Adrenal gland (tissue), 9 donors: ENCODE measurements at regions not wholly inside any gene's neighbourhood (a gene's known extent, or its start where the extent isn't known, plus 50 kb on each side); places are given as distances from the start of the nearest gene placed in this dataset.

Experiments
- DNase-seq, 7 donors: peaks; one replicate each; pipeline ENCODE4 v3.0.0-alpha.2; 2019 to 2020
- H3K27ac ChIP-seq, 5 donors: fragments of 200-600 bp; sonication (generic) in 4 of 5; 1 replicate in 3 of 5; 2 replicates in 2 of 5; pipeline versions ENCODE4 v1.5.1 to v1.8.0; 2016 to 2020; ENCODE audit warnings: mild to moderate bottlenecking in 1 of 5
- H3K27me3 ChIP-seq: fragments of 200-600 bp; 2 replicates; pipeline ENCODE4 v1.8.0; 2021
- H3K36me3 ChIP-seq, 2 donors: fragments of 200-600 bp; replicated peaks in 1 of 2; 1 replicate in 1 of 2; 2 replicates in 1 of 2; pipeline versions ENCODE4 v1.5.1 to v1.8.0; 2018 to 2022
- H3K4me1 ChIP-seq, 2 donors: fragments of 200-600 bp; replicated peaks in 1 of 2; 1 replicate in 1 of 2; 2 replicates in 1 of 2; pipeline versions ENCODE4 v1.5.1 to v1.8.0; 2018 to 2021
- H3K4me3 ChIP-seq, 4 donors: fragments of 200-600 bp; sonication (generic) in 3 of 4; one replicate each; pipeline ENCODE4 v1.5.1; 2016 to 2018
- H3K9me3 ChIP-seq, 3 donors: fragments of 200-600 bp; sonication (generic) in 1 of 3; replicated peaks in 1 of 3; 1 replicate in 2 of 3; 2 replicates in 1 of 3; pipeline versions ENCODE4 v1.5.1 to v1.8.0; 2016 to 2021
- POLR2A ChIP-seq, 2 donors: fragments of 450-650 bp; IDR thresholded peaks; one replicate each; pipeline ENCODE4 v1.6.1; 2017; ENCODE audit warnings: antibody characterized with exemption in 2 of 2, mild to moderate bottlenecking in 2 of 2, moderate library complexity in 1 of 2
- WGBS, 4 donors: extraction: QIAGEN DNeasy Blood & Tissue Kit in 2 of 4; methylation state at CpG; one replicate each; pipeline versions ENCODE4 v1.1.5 to v1.1.7; 2013 to 2017; 5-methylcytosine and 5-hydroxymethylcytosine counted together
- intact Hi-C, 2 donors: fragments of 100-400 bp; cut with DNase I; formaldehyde crosslinking; loops; one replicate each; pipeline versions ENCODE4 v1.14.1 to v1.15.0; 2022 to 2023
- TF ChIP-seq, protein P1 (sequence below), 6 experiments: fragments of 450-650 bp in 4 of 6; fragments of 200-600 bp in 2 of 6; sonication (generic) in 1 of 6; IDR thresholded peaks; 1 replicate in 5 of 6; 2 replicates in 1 of 6; pipeline versions ENCODE4 v1.5.1 to v1.8.0; 2016 to 2021; ENCODE audit warnings: antibody characterized with exemption in 6 of 6, mild to moderate bottlenecking in 2 of 6, moderate library complexity in 1 of 6
- donor health status: healthy with polysubstance abuse.
- donor health status: Bipolar disorder and iron deficiency.
- donor health status: DM: yes; HTN: yes; CAD: no.
- donor health status: DM: no; HTN: no; CAD: no.
- donor health status: DM: no; HTN: no; CAD: no.

- intact Hi-C loops: no loop called here
- H3K27ac ChIP-seq: no peak overlapping the region
- 57 to 94% (median 73%) methylated on average over 1 to 2 of the region's 2 CpGs for WGBS, 4 donors
- H3K36me3 ChIP-seq: no peaks in the 10 kb centered on the region
- TF ChIP-seq, protein P1, sequence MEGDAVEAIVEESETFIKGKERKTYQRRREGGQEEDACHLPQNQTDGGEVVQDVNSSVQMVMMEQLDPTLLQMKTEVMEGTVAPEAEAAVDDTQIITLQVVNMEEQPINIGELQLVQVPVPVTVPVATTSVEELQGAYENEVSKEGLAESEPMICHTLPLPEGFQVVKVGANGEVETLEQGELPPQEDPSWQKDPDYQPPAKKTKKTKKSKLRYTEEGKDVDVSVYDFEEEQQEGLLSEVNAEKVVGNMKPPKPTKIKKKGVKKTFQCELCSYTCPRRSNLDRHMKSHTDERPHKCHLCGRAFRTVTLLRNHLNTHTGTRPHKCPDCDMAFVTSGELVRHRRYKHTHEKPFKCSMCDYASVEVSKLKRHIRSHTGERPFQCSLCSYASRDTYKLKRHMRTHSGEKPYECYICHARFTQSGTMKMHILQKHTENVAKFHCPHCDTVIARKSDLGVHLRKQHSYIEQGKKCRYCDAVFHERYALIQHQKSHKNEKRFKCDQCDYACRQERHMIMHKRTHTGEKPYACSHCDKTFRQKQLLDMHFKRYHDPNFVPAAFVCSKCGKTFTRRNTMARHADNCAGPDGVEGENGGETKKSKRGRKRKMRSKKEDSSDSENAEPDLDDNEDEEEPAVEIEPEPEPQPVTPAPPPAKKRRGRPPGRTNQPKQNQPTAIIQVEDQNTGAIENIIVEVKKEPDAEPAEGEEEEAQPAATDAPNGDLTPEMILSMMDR (IDR thresholded peaks at IDR 0.05): no peak
- no peak for TF ChIP-seq POLR2A (IDR thresholded peaks at IDR 0.05)
- no peak overlapping the region for H3K4me3 ChIP-seq
- peaks cover 0 to 8% of the 10 kb centered on the region in 2 donors for H3K4me1 ChIP-seq
- peak in 4 of 7 donors; percentile 27 to 57 (median 46) for DNase-seq
- no peaks in the 10 kb centered on the region for H3K27me3 ChIP-seq
- no peaks in the 10 kb centered on the region for H3K9me3 ChIP-seq
These were observed 362.4 kb upstream of the ZNF32 start for GRCh38 chr10:44010873-44011602.

GRCh38 chr10:44009891-44010632, 361.4 kb upstream of the ZNF32 start:
- WGBS, 4 donors: 81 to 90% (median 81%) methylated on average over 8 of the region's 8 CpGs
- Histone ChIP-seq H3K27ac (no peak overlapping the region), H3K27me3 (no peaks in the 10 kb centered on the region), H3K4me1 (peaks cover 0 to 4% of the 10 kb centered on the region in 2 donors), H3K9me3 (no peaks in the 10 kb centered on the region), H3K36me3 (no peaks in the 10 kb centered on the region), H3K4me3 (no peak overlapping the region)
- intact Hi-C loops: no loop called here
- TF ChIP-seq POLR2A (IDR thresholded peaks at IDR 0.05): no peak
- TF ChIP-seq, protein P1 (IDR thresholded peaks at IDR 0.05): no peak
- DNase-seq: no peak

GRCh38 chr10:44008917-44009709, 360.4 kb upstream of the ZNF32 start:
- H3K4me1 ChIP-seq: peaks cover 0 to 4% of the 10 kb centered on the region in 2 donors
- no peak overlapping the region for H3K27ac ChIP-seq
- no peak overlapping the region for H3K4me3 ChIP-seq
- DNase-seq: no peak
- 64 to 82% (median 66%) methylated on average over 11 of the region's 11 CpGs for WGBS, 4 donors
- TF ChIP-seq POLR2A (IDR thresholded peaks at IDR 0.05): no peak
- TF ChIP-seq, protein P1 (IDR thresholded peaks at IDR 0.05): no peak
- H3K27me3 ChIP-seq: no peaks in the 10 kb centered on the region
- no peaks in the 10 kb centered on the region for H3K36me3 ChIP-seq
- intact Hi-C loops: no loop called here
- H3K9me3 ChIP-seq: no peaks in the 10 kb centered on the region
